Stimulated activated CD4-positive, alpha-beta T cell treated with anti-CD3 and anti-CD28 coated beads, Interleukin-1b, Interleukin-23, amount 100 ng/mL, for 1 hour (primary cell): ENCODE measurements at regions not wholly inside any gene's neighbourhood (a gene's known extent, or its start where the extent isn't known, plus 50 kb on each side); places are given as distances from the start of the nearest gene placed in this dataset.

Experiments
- DNase-seq, 2 donors: peaks; one replicate each; pipeline ENCODE4 v3.0.0-alpha.2; 2020; ENCODE audit warnings: low read depth in 2 of 2

DNA sequence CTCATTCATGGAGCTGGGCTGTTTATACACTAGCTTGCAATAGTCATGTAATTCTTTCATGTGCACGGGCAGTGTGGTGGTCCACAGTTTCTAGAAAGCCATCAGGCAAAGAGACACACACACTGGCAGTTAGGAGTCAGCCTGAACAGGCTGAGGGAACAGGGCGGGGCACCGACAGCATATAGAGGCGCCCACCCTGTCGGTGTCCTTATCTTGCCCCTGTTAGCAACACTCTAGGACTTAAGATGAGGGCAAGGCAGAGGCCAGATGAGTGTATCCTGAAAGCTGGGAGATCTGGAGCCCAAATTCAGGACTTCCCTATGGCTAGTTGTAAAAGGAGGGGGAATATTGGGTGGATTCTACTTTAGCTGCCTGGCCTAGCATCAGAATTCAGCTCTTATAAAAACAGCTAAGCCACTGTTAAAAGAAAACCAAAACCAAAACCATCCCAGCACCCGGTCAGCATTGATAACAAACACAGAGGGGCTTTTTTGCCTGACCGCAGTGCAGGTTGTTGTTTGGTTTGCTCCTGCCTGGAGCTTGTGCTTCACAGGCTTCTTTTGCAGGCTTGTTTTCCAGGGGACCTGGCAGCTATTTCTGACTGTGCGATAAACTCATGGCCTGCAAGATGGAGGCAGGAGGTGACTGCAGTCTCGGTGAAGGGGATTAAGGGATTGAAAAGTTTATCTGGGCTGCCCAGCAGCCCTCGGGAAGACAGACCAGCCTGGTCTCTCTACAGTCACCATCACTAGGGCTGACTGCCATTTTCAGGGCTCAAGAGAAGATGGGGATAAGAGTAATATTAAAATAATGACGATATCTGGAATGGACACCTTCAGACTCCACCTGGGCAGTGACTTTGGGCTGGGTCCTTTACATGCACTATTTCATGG lies 638.9 kb downstream of the MID1IP1 start:
- no peak for DNase-seq

DNA sequence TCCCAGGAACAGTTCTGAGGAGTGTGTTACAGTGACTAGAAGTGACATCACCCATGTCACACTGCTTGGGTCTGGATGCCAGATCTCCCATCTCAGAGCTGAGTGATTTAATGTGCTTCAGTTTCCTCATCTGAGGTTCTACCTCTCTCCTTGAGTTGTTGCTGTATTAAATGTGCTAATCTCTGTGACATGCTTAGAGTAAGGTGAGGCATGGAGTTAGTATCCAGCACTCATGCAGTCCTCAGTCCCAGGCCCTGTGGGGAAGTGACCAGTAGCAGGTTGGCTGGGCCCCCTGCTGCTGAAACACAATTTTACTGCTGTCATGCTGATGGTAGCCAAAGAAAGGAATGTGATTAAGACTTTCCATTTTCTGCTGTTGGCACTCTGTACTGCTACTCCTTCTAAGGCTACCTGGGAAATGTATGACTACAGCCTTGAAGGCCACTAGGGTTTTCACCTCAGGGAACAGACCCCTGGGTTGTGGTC lies 639.6 kb downstream of the MID1IP1 start:
- DNase-seq, result no peak

DNA sequence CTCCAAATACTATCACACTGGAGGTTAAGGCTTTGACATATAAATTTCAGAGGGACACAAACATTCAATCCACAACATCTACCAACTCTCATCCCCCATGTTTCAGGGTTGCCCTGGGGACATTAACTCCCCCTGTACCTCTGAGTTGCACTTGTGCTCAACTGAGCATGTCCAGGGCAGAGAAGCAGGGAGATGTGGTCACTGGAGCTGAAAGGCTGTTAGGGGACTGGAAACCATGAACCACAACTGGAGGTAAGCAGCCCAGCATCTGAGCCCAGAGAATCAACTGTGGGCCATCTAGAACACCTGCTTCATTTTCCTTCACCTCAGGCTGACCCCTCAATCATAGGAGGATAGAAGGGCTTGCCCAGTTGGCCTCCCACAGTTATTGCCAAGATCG lies 641.1 kb downstream of the MID1IP1 start:
- no peak for DNase-seq

DNA sequence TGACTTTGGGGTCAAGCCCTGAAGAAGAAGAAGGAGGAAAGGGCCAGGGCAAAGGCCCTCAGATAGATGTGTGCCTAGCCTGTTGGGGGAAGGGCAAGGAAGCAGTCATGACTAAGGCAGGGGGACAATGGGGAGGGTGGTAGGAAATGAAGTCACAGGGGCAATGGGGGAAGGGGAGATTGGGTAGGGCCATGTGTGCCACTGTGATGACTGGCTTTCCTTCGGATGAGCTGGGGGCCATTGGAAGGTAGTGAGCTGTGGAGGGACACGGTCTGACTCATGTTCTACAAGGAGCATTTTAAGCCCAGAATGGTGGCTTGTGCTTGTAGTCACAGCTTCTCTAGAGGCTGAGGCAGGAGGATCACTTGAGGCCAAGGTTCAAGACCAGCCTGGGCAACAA lies 642.0 kb downstream of the MID1IP1 start:
- DNase-seq, result no peak

DNA sequence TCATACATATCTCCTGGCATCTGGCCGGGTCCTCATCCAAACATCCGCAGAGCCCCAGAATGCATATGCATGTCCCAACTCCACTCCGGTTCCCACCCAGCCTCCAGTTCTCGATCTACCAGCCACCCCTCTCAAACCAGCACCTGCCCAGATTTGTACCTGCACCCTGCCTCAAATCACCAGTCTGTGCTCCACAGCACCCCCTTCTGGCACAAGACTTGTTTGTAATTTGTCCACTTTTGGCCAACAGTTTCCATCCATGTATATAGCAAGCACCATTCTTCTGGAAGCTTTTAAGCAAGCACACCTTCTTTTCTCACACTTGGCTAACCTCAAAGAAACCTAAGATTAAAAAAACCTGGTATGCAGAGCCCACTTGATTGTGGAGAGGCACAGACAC lies 644.1 kb downstream of the MID1IP1 start:
- DNase-seq, result peak in 1 of 2 donors; percentile 23

GRCh38 chrX:39449352-39449751 lies 648.1 kb downstream of the MID1IP1 start:
- DNase-seq, result no peak

DNA sequence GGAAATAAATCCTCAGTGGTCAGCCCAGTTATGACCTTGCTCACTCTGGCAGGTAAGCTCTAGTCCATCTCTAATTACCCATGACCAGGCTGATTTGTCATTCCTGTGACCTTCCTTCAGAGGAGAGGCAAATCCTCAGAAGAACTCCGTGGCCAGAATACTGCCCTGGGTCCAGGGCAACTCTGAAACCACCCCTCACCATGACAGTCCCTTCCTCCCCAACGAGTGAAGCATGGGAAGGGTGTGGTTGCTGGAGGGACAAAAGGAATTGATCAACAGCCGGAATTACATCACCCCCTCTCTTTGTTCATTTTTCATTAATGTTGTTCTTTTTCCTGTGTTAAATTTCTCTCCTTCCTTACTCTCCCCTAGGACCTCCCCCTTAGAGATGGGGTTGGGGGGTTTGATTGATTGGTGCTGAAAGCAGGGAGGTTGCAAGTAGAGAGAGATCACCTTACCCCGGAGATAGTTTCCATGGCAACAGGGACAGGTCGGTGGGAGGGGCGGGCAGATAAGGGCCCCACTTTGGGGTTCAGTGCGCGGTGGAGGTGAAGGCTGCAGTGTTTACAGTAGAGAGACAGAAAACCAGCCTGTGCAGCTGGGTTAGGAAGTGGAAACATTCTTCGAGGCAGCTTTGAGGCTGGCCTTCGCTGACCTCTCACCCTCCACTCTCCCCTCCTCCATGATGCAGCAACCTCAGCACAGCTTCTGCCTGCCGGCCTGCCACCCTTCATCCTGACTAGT lies 647.4 kb downstream of the BCOR start:
- DNase-seq, result no peak

GRCh38 chrX:39451046-39451445 lies 646.7 kb downstream of the BCOR start:
- DNase-seq, result no peak

GRCh38 chrX:39452401-39452800 lies 645.4 kb downstream of the BCOR start:
- no peak for DNase-seq

DNA sequence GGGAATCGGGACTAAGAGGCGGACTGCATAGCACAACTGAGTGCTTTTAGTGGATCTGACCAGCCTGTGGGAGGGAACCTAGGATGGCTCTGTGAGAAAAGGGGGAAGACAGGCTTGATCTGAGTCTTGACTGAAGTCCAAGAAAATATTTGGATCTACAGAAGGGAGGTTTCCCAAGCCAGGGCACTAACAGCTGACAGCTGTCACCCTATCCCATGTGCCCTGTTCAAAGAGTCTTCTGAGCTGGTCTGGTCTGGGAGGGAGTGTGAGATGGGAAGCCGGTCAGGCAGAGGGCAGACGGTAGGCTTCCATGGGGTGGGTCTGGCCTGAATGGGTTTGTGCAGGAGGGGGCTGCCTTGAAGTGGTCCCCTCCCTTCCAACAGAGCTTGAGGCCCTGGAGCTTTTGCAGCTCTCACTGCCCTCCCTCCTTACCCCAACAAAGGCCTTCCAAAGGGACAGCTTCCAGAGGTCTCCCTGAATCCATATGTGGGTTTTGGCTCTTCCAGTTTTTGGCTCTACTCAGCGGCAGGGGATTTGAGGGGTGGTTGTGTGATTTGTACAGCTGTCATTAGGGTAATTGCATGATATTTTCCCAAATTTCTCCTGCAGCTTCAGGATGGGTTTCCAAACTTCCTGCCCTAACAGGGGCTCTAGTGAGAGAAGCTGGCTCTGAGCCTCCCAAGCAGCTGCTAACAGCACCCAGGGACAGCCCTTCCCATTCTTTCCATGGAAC lies 643.7 kb downstream of the BCOR start:
- no peak for DNase-seq

DNA sequence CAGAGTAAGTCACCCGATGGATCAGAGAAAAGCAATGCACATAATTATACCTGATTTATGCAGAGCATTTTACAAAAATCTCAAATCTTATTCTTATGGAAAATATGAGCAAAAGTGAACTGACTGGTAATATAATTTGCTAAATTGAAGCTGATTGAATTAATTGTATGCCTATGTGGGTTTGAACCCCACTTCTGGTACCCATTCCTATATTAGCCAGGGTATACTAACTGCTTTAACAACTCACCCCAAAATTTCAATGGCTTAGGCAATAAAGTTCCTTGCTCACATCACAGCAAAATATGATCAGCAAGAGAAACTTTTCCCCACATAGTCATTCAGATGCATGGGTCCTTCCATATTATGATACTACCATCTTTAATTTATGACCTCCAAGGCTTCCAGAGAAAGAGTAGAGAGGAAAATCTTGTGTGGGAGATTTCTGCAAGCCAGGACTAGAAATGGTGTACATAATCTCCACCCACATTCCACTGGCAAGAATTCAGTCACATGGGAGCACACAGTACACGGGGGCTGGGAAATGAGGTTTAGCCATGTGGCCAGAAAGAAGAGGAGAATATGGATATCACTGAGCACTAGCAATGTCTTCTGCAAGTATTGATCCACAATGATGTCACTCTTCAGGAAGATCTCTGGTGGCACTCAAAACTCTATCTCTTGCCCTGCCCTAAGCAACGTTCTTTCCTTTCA lies 640.7 kb downstream of the BCOR start:
- no peak for DNase-seq

GRCh38 chrX:39458779-39459178 lies 639.0 kb downstream of the BCOR start:
- no peak for DNase-seq

GRCh38 chrX:39459204-39459603 lies 638.6 kb downstream of the BCOR start:
- DNase-seq, result no peak

DNA sequence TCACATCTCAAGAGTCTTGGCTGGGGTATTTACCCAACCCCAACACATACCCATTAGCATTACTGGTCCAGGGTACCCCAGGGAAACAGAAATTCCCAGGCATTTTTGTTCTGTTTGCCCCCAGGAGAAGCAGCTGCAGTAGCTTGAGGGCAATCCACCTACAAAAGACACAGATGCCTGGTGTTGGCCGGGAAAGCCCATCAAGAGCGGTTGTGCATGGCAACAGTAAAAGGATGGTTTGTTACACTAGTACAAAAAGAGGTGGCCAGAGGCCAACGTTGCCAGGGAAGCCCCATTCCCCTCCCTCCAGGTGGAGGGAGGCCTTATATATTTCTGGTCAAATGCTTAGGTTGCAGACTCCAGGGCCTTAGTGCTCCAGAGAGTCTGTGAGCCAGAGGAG lies 637.8 kb downstream of the BCOR start:
- no peak for DNase-seq

DNA sequence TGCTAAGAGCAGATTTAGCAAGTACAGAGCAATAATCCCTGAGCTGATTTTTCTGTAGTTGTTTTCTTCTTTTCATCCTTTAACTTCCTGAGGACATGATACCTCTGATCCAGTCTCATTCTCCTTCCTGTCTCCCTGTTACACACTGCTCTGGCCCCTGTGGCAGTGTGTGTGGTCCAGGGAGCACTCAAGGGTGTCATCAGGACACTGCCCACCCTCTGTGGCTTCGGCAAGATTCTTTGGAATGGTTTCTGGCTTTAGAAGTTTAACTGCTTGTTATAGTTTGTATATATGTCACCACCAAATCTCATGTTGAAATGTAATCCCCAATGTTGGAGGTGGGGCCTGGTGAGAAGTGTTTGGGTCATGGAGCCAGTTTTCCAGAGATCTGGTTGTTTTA lies 637.3 kb downstream of the BCOR start:
- DNase-seq, result no peak

GRCh38 chrX:39462835-39463234 lies 634.9 kb downstream of the BCOR start:
- no peak for DNase-seq

DNA sequence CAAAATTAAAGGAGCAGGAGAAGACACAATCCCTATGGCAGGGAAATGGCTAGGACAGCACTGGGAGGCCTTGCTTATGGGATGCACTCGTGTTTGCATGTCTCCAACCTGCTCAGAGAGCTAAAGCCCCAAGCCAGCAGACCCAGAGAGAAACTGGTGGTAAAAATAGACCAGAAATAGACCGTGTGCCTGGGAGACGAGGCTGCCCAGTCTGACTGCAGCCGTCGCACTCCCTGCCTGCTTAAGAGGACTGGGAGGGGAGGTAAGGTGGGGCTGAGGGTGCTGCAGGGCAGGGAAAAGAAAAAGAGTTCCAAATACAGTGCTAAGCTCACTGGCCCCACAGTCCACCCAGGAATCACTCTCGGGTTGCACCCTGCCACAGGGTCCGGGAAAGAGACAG lies 633.5 kb downstream of the BCOR start:
- DNase-seq, result no peak

DNA sequence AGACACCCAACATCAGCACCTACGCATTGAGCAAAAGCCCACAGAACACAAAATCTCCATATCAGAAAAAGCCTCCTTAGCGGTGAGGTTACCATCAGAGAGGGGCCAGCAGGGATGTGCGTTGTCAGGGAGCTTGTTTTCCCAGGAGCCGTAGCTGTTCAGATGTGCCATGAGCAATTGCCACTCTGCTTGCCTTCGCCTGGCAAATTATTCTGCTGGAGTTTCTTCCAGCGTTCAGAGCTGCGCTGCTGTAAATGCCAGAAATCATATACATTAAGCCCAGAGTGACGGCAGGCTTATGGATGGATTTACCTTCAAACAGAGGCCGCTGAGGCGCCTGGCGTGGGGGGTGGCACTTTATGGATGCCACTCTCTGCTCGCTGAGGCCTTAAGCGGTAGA lies 632.3 kb downstream of the BCOR start:
- no peak for DNase-seq

GRCh38 chrX:39465906-39466305 lies 631.9 kb downstream of the BCOR start:
- no peak for DNase-seq

DNA sequence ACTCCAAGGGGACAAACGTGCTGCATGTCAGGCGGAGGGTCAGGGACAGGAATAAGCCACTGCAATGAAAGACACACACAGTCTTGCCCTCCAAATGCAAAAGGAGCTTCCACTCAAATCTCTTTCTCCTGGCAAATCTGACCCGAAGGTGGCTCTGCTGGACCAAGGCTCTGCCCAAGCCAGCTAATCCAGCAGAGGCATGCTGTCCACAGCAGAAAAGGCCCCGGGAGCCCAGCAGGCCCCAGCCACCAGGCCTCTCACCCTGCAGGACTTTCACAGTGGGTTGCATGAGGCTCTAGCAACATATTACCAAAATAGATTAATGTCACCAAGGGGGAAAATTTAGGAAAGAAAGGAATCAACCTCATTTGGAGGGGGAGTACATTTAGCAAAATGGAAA lies 628.6 kb downstream of the BCOR start:
- DNase-seq, result no peak

- DNase-seq, result no peak
Observed at GRCh38 chrX:39470588-39471407, 627.0 kb downstream of the BCOR start.
